Endothelial cell of umbilical vein (primary cell): ENCODE measurements at regions not wholly inside any gene's neighbourhood (a gene's known extent, or its start where the extent isn't known, plus 50 kb on each side); places are given as distances from the start of the nearest gene placed in this dataset.

ENCODE experiments used
- BruUV-seq: library from RNA; stranded (reverse); fragments of 400-500 nt; replicated peaks from 2 replicates; lab custom pipeline; 2021; lab: Mats Ljungman, UMichigan
- CTCF ChIA-PET: fragments of 300-600, 350-600 bp; sonication (Branson Sonifier 250); formaldehyde crosslinking; loops from one replicate; lab custom pipeline; 2021; ENCODE audit warnings: antibody characterized with exemption, inconsistent platforms; lab: Charles Lee
- POLR2A ChIA-PET: fragments of 300-600, 350-600 bp; sonication (Branson Sonifier 250); formaldehyde crosslinking; loops from one replicate; lab custom pipeline; 2021; ENCODE audit warnings: antibody characterized with exemption, inconsistent platforms; lab: Charles Lee
- DNase-seq: peaks from one replicate; pipeline ENCODE4 v3.0.0-alpha.2; 2011; ENCODE audit warnings: low read depth, low spot score
- FAIRE-seq: peaks from 2 replicates; lab custom pipeline; 2011; peaks lifted over from hg19 to GRCh38; lab: Jason Lieb, UNC
- H2AFZ ChIP-seq: 2 replicates; pipeline ENCODE4 v1.6.0; 2012; ENCODE audit warnings: low read depth, low read length, control low read depth, inconsistent platforms
- H3K27ac ChIP-seq: 2 replicates; pipeline ENCODE4 v1.5.1; 2011; ENCODE audit warnings: low read depth, mild to moderate bottlenecking, control low read depth, low read length, moderate library complexity; ENCODE audit not compliant: insufficient read depth
- H3K27me3 ChIP-seq, 2 experiments: 2 replicates each; pipeline versions ENCODE4 v1.6.0 to v1.6.1; 2011; ENCODE audit warnings: low read length in 2 of 2, mixed read lengths in 1 of 2; ENCODE audit not compliant: control insufficient read depth in 2 of 2, insufficient read depth in 2 of 2
- H3K36me3 ChIP-seq, 2 experiments: 2 replicates in 1 of 2; 3 replicates in 1 of 2; pipeline ENCODE4 v1.5.1; 2011; ENCODE audit warnings: low read length in 2 of 2, mild to moderate bottlenecking in 1 of 2, moderate library complexity in 1 of 2; ENCODE audit not compliant: control insufficient read depth in 2 of 2, insufficient read depth in 2 of 2; ENCODE audit errors: extremely low read depth in 1 of 2
- H3K4me1 ChIP-seq: 3 replicates; pipeline ENCODE4 v1.5.1; 2011; ENCODE audit warnings: mild to moderate bottlenecking, low read length; ENCODE audit not compliant: control insufficient read depth, insufficient read depth; ENCODE audit errors: extremely low read depth
- H3K4me2 ChIP-seq: 2 replicates; pipeline ENCODE4 v1.6.1; 2011; ENCODE audit warnings: low read length, control low read depth, mixed read lengths; ENCODE audit not compliant: insufficient read depth
- H3K4me3 ChIP-seq, 3 experiments: fragments of 200-600 bp in 1 of 3; sonication (generic), shearing (Covaris generic) in 1 of 3; replicated peaks in 1 of 3; 2 replicates each; pipeline ENCODE4 v1.5.1; 2011 to 2016; ENCODE audit warnings: control low read depth in 3 of 3, low read length in 3 of 3, mild to moderate bottlenecking in 2 of 3, inconsistent platforms in 1 of 3, low read depth in 1 of 3, moderate library complexity in 1 of 3; ENCODE audit not compliant: insufficient read depth in 1 of 3
- H3K79me2 ChIP-seq: 2 replicates; pipeline ENCODE4 v1.6.0; 2012; ENCODE audit warnings: low read length, inconsistent platforms; ENCODE audit not compliant: control insufficient read depth, insufficient read depth
- H3K9ac ChIP-seq: replicated peaks from 2 replicates; pipeline ENCODE3; 2011; ENCODE audit warnings: low read length, control low read depth; ENCODE audit not compliant: insufficient read depth; ENCODE audit errors: extremely low read depth
- H3K9me1 ChIP-seq: replicated peaks from 3 replicates; pipeline ENCODE4 v1.6.0; 2011; ENCODE audit warnings: mild to moderate bottlenecking, low read length; ENCODE audit not compliant: control insufficient read depth, insufficient read depth; ENCODE audit errors: extremely low read depth
- H3K9me3 ChIP-seq: replicated peaks from 2 replicates; pipeline ENCODE4 v1.5.1; 2012; ENCODE audit warnings: low read length, inconsistent platforms; ENCODE audit not compliant: control insufficient read depth, insufficient read depth
- H4K20me1 ChIP-seq: replicated peaks from 2 replicates; pipeline ENCODE3; 2011; ENCODE audit warnings: mild to moderate bottlenecking, low read length; ENCODE audit not compliant: control insufficient read depth, insufficient read depth; ENCODE audit errors: extremely low read depth
- CTCF ChIP-seq, 2 donors: IDR thresholded peaks; 1 replicate in 1 of 2; 2 replicates in 1 of 2; pipeline ENCODE4 v1.5.1; 2011; ENCODE audit warnings: low read length in 2 of 2, mild to moderate bottlenecking in 2 of 2, moderate library complexity in 2 of 2, control low read depth in 1 of 2, inconsistent platforms in 1 of 2, low read depth in 1 of 2; ENCODE audit not compliant: insufficient read depth in 1 of 2; ENCODE audit errors: extremely low read depth in 1 of 2
- EZH2 ChIP-seq: IDR thresholded peaks from 2 replicates; pipeline ENCODE4 v1.6.1; 2012; ENCODE audit warnings: borderline replicate concordance, low read depth, mild to moderate bottlenecking, moderate library complexity, low read length, inconsistent platforms; ENCODE audit not compliant: severe bottlenecking
- FOS ChIP-seq: IDR thresholded peaks from 2 replicates; pipeline ENCODE4 v1.6.1; 2011; ENCODE audit warnings: mild to moderate bottlenecking, low read length, moderate library complexity, borderline replicate concordance; ENCODE audit not compliant: insufficient read depth
- GATA2 ChIP-seq: IDR thresholded peaks from 2 replicates; pipeline ENCODE4 v1.7.0; 2011; ENCODE audit warnings: low read depth, mild to moderate bottlenecking, moderate library complexity, mixed read lengths, low read length; ENCODE audit not compliant: insufficient read length, insufficient read depth
- JUN ChIP-seq: IDR thresholded peaks from 2 replicates; pipeline ENCODE4 v1.6.1; 2011; ENCODE audit warnings: borderline replicate concordance, low read depth; ENCODE audit not compliant: insufficient read length, insufficient read depth
- MAX ChIP-seq: IDR thresholded peaks from 2 replicates; pipeline ENCODE4 v1.6.1; 2011; ENCODE audit not compliant: insufficient read depth, insufficient read length
- MYC ChIP-seq: IDR thresholded peaks from one replicate; pipeline ENCODE4 v1.6.1; 2011; ENCODE audit warnings: mild to moderate bottlenecking, low read depth, low read length
- POLR2A ChIP-seq: IDR thresholded peaks from 2 replicates; pipeline ENCODE4 v1.6.1; 2012; ENCODE audit warnings: low read depth, mild to moderate bottlenecking, control low read depth, low read length
- POLR2AphosphoS5 ChIP-seq: IDR thresholded peaks from 2 replicates; pipeline ENCODE4 v1.6.1; 2012; ENCODE audit warnings: low read depth, mild to moderate bottlenecking, control low read depth, low read length, moderate library complexity; ENCODE audit not compliant: insufficient read depth
- dilution Hi-C: fragments of 300-500 bp; cut with MboI; formaldehyde crosslinking; loops from one replicate; pipeline ENCODE4 v1.15.0; 2019; ENCODE audit warnings: low sequenced_read_pairs; ENCODE audit not compliant: extremely low pct_ligation_motif_present
- intact Hi-C: fragments of 100-400 bp; cut with micrococcal nuclease; formaldehyde crosslinking; loops from one replicate; pipeline ENCODE4 v1.10.0; 2022

GRCh38 chr6:147080225-147080624, 124.0 kb upstream of the STXBP5 start:
- dilution Hi-C loops (no loop called here), intact Hi-C loops (no loop called here)
- DNase-seq (no peak), FAIRE-seq (no peak)
- Histone ChIP-seq H2AFZ (no peak overlapping the region), H3K4me1 (no peaks in the 10 kb centered on the region), H3K9me1 (no peaks in the 10 kb centered on the region), H3K4me3 (no peak overlapping the region), H3K9me3 (no peaks in the 10 kb centered on the region), H3K79me2 (no peaks in the 10 kb centered on the region), H3K27me3 (no peaks in the 10 kb centered on the region), H3K4me2 (no peak overlapping the region), H3K9ac (no peak overlapping the region), H4K20me1 (no peaks in the 10 kb centered on the region), H3K27ac (no peak overlapping the region), H3K36me3 (no peaks in the 10 kb centered on the region)
- ChIA-PET POLR2A (no interaction called here), CTCF (no interaction called here)
- BruUV-seq = no TSS peak
- no peak for TF ChIP-seq GATA2
- TF ChIP-seq MYC = no peak
- TF ChIP-seq EZH2 = no peak
- TF ChIP-seq CTCF (IDR thresholded peaks at IDR 0.05; ENCODE audit: extremely low read depth in 1 of 2, insufficient read depth in 1 of 2, low read depth in 1 of 2, low read length in 2 of 2) = no peak

DNA sequence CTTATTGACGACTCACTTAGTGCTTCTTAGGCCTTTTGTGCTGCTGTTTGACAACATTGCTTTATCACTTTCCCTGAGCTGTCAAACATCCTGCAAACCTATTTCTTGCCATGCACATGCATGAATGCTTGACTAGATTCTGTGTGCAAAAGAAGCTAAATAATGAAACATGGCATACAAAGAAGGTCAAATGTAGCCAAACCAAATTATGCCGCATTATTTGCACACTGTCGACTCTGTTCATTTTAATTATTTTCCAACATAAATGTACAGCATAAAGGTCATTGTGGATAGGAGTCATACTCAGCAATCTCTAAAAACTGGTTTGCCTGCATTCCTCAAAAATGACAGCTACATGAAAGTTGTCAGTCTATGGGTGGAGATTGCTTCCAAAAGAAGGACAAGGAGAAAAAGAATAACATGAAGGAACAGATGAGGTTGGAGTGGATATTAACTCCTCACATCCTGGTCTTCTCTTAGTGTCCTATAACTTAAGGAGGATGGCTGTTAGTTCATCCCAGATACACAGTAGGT, 123.1 kb upstream of the STXBP5 start:
- intact Hi-C loops (no loop called here), dilution Hi-C loops (no loop called here)
- no peak overlapping the region for H3K9ac ChIP-seq
- H3K27ac ChIP-seq = no peak overlapping the region
- H3K4me3 ChIP-seq = no peak overlapping the region
- H3K36me3 ChIP-seq = no peaks in the 10 kb centered on the region
- no peaks in the 10 kb centered on the region for H3K9me1 ChIP-seq
- ChIA-PET POLR2A (no interaction called here), CTCF (no interaction called here)
- no peak overlapping the region for H2AFZ ChIP-seq
- DNase-seq (no peak), FAIRE-seq (no peak)
- TF ChIP-seq POLR2AphosphoS5 = no peak
- TF ChIP-seq JUN = no peak
- no peak for TF ChIP-seq FOS
- no peak for TF ChIP-seq CTCF (IDR thresholded peaks at IDR 0.05; ENCODE audit: extremely low read depth in 1 of 2, insufficient read depth in 1 of 2, low read depth in 1 of 2, low read length in 2 of 2)
- no peak for TF ChIP-seq GATA2
- no peak for TF ChIP-seq MAX
- no peak for TF ChIP-seq POLR2A
- no peak for TF ChIP-seq EZH2
- no peak for TF ChIP-seq MYC
- no peak overlapping the region for H3K4me2 ChIP-seq
- H3K4me1 ChIP-seq = no peaks in the 10 kb centered on the region
- H4K20me1 ChIP-seq = no peaks in the 10 kb centered on the region
- no TSS peak for BruUV-seq
- H3K27me3 ChIP-seq = no peaks in the 10 kb centered on the region
- no peaks in the 10 kb centered on the region for H3K9me3 ChIP-seq
- no peaks in the 10 kb centered on the region for H3K79me2 ChIP-seq
